ENCODE measurements at regions not wholly inside any gene's neighbourhood (a gene's known extent, or its start where the extent isn't known, plus 50 kb on each side); places are given as distances from the start of the nearest gene placed in this dataset.

DNA sequence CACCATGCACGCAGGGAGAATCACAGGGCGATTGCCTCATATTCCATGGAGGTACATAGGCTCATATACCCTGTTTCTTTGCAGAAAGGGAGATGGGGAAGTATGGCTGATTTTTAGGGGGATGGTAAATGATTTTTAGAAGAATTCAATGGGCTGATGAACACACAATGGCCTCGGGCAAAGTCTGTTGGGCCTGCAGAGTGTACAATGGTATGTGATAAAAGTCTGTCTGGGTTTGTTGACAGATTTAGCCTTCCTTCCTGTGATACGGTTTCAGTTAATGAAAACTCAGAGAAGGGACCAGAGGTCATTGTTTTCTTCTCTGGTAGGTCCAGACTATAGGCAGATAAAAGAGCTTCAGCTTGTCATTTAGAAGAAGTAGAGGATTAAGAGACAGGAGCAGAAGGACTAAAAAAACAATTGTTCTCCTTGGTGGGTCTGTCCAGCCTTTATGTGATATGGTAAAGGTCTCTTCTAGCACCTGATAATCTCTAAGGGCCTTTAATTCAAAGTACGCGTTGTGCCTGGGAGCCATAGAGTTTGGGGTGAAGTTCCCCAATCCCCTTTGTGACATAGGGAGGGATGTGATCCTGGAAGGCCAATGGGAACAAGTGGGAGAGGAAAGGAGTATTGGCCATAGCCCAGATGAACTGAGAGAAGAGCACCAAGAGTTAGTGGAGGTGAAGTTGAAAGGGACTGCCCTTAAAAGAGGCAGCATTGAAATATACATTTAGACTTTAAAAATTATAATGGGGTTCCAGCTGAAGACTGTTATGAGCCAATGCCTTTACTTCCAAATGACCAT, 107.5 kb upstream of the SERPINE2 start:
- Histone ChIP-seq H3K4me3 (ENCODE audit: extremely low read depth in 1 of 4, insufficient read depth in 2 of 4, low read depth in 3 of 4, low read length in 4 of 4) (no peak overlapping the region), H3K79me2 (ENCODE audit: control insufficient read depth in 1 of 2, insufficient read depth in 2 of 2, low read length in 2 of 2) (no peaks in the 10 kb centered on the region), H2AFZ (ENCODE audit: low read length) (no peak overlapping the region), H3K23ac (ENCODE audit: insufficient read length) (no peak overlapping the region), H3K18ac (ENCODE audit: extremely low read depth, low read length) (no peak overlapping the region), H2BK15ac (ENCODE audit: low read length) (no peak overlapping the region), H3K56ac (replicated peaks; ENCODE audit: insufficient read length, low read depth, low read length) (no peak overlapping the region), H2BK5ac (ENCODE audit: low read depth, low read length) (no peak overlapping the region), H3K14ac (ENCODE audit: insufficient read length) (no peak overlapping the region), H4K8ac (ENCODE audit: extremely low read depth, insufficient read depth, low read length) (no peak overlapping the region), H4K91ac (replicated peaks; ENCODE audit: insufficient read length, low read length) (no peak overlapping the region), H3K23me2 (ENCODE audit: low read depth, low read length) (no peaks in the 10 kb centered on the region), H3K4me1 (replicated peaks in 1 of 4; ENCODE audit: control insufficient read depth in 3 of 4, insufficient read depth in 4 of 4, low read length in 3 of 4) (no peaks in the 10 kb centered on the region), H2AK5ac (ENCODE audit: low read depth, low read length) (no peak overlapping the region), H3K9ac (replicated peaks in 1 of 4; ENCODE audit: extremely low read depth in 1 of 4, low read depth in 3 of 4, low read length in 3 of 4) (no peak overlapping the region), H3K27ac (ENCODE audit: low read depth, low read length) (no peak overlapping the region), H3K27me3 (replicated peaks in 1 of 4; ENCODE audit: control insufficient read depth in 3 of 4, extremely low read depth in 1 of 4, insufficient read depth in 3 of 4, low read length in 3 of 4) (no peaks in the 10 kb centered on the region), H4K20me1 (replicated peaks in 1 of 2; ENCODE audit: control insufficient read depth in 1 of 2, insufficient read depth in 2 of 2, low read length in 2 of 2) (no peaks in the 10 kb centered on the region), H3K4ac (replicated peaks; ENCODE audit: insufficient read length, low read depth, low read length) (no peak overlapping the region), H2BK20ac (ENCODE audit: low read length) (no peak overlapping the region), H3K36me3 (ENCODE audit: control insufficient read depth in 2 of 4, insufficient read depth in 4 of 4, low read length in 3 of 4) (no peaks in the 10 kb centered on the region), H4K5ac (ENCODE audit: insufficient read length, low read depth, low read length) (no peak overlapping the region), H2BK12ac (ENCODE audit: low read depth, low read length) (no peak overlapping the region), H3K79me1 (ENCODE audit: low read depth, low read length) (no peaks in the 10 kb centered on the region), H3K9me3 (ENCODE audit: insufficient read depth in 2 of 2, low read depth in 1 of 2, low read length in 1 of 2) (no peaks in the 10 kb centered on the region), H3K4me2 (ENCODE audit: insufficient read depth in 1 of 2, low read depth in 2 of 2, low read length in 2 of 2) (no peak overlapping the region), H2BK120ac (replicated peaks; ENCODE audit: low read depth, low read length) (no peak overlapping the region)
- FAIRE-seq (no peak), DNase-seq (ENCODE audit: low read depth in 1 of 2, low spot score in 2 of 2) (no peak)
- POLR2A ChIA-PET (ENCODE audit: partially characterized antibody): no interaction called here
- CTCF ChIA-PET (ENCODE audit: partially characterized antibody): interaction anchor here (0.9 to 1.3 kb wide), 3 partner anchors 83 to 222 kb away, joined by 3 to 5 read pairs (median 4); no protein-coding TSS in a partner anchor
- 88% methylated on average over 6 of the region's 6 CpGs; no CpG with 5 or more reads in 1 of the 2 experiments for WGBS, 2 experiments (ENCODE audit: extremely low coverage in 1 of 2, insufficient coverage in 1 of 2, insufficient read length in 1 of 2, insufficient replicate concordance in 2 of 2, low coverage in 1 of 2, low lambda C conversion rate in 2 of 2, missing lambda C conversion rate in 1 of 2)
- TF ChIP-seq BACH1 (IDR thresholded peaks at IDR 0.05; ENCODE audit: low read length) (no peak), TAF1 (IDR thresholded peaks at IDR 0.05; ENCODE audit: low read depth, low read length) (no peak), RFX5 (IDR thresholded peaks at IDR 0.05; ENCODE audit: borderline replicate concordance, low read depth, low read length) (no peak), CHD1 (IDR thresholded peaks at IDR 0.05; ENCODE audit: low read depth, low read length) (no peak), HDAC2 (IDR thresholded peaks at IDR 0.05; ENCODE audit: borderline replicate concordance in 1 of 2, low read depth in 2 of 2, low read length in 2 of 2) (no peak), SAP30 (IDR thresholded peaks at IDR 0.05; ENCODE audit: insufficient read depth, insufficient replicate concordance, low read length) (no peak), TEAD4 (IDR thresholded peaks at IDR 0.05; ENCODE audit: low read depth, low read length) (no peak), MAFK (IDR thresholded peaks at IDR 0.05; ENCODE audit: low read depth, low read length) (no peak), CEBPB (IDR thresholded peaks at IDR 0.05; ENCODE audit: low read depth, low read length) (no peak), EP300 (IDR thresholded peaks at IDR 0.05; ENCODE audit: borderline replicate concordance in 1 of 2, low read depth in 2 of 2, low read length in 2 of 2) (no peak)
- TF ChIP-seq, protein P1, sequence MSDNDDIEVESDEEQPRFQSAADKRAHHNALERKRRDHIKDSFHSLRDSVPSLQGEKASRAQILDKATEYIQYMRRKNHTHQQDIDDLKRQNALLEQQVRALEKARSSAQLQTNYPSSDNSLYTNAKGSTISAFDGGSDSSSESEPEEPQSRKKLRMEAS (IDR thresholded peaks at IDR 0.05): no peak
- TF ChIP-seq, protein P2, sequence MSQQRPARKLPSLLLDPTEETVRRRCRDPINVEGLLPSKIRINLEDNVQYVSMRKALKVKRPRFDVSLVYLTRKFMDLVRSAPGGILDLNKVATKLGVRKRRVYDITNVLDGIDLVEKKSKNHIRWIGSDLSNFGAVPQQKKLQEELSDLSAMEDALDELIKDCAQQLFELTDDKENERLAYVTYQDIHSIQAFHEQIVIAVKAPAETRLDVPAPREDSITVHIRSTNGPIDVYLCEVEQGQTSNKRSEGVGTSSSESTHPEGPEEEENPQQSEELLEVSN (IDR thresholded peaks at IDR 0.05): no peak
